HAP-1 (cell line): ENCODE measurements at regions not wholly inside any gene's neighbourhood (a gene's known extent, or its start where the extent isn't known, plus 50 kb on each side); places are given as distances from the start of the nearest gene placed in this dataset.

Experiments used
- DNase-seq, 2 experiments: peaks; one replicate each; pipeline ENCODE4 v3.0.0-alpha.2; 2016 to 2020; ENCODE audit warnings: low spot score in 2 of 2
- H3K27me3 ChIP-seq: fragments of 250-450 bp; sonication (Bioruptor Pico); 2 replicates; pipeline ENCODE4 v1.5.1; 2020; ENCODE audit warnings: low read depth, mild to moderate bottlenecking, moderate library complexity
- H3K36me3 ChIP-seq: fragments of 250-450 bp; sonication (Bioruptor Pico); replicated peaks from 2 replicates; pipeline ENCODE4 v1.5.1; 2020; ENCODE audit warnings: mild to moderate bottlenecking
- H3K4me1 ChIP-seq: fragments of 250-450 bp; sonication (Bioruptor Pico); 2 replicates; pipeline ENCODE4 v1.5.1; 2020; ENCODE audit warnings: mild to moderate bottlenecking
- H3K4me3 ChIP-seq: fragments of 250-450 bp; sonication (Bioruptor Pico); 2 replicates; pipeline ENCODE4 v1.5.1; 2020; ENCODE audit warnings: mild to moderate bottlenecking, moderate library complexity
- H3K9me3 ChIP-seq: fragments of 250-450 bp; sonication (Bioruptor Pico); 2 replicates; pipeline ENCODE4 v1.5.1; 2020; ENCODE audit warnings: mild to moderate bottlenecking, moderate library complexity
- in situ Hi-C: fragments of 300-500 bp; cut with MboI; formaldehyde crosslinking; loops from 3 replicates; pipeline ENCODE4 v1.14.3; 2020; ENCODE audit warnings: low sequenced_read_pairs, inconsistent platforms, mixed read lengths

- DNase-seq: no peak
- in situ Hi-C loops: no loop called here
- Histone ChIP-seq H3K27me3 (no peaks in the 10 kb centered on the region), H3K36me3 (no peaks in the 10 kb centered on the region), H3K4me3 (no peak overlapping the region), H3K9me3 (no peaks in the 10 kb centered on the region), H3K4me1 (no peaks in the 10 kb centered on the region)
Observed at GRCh38 chr19:30088567-30088966, 146.5 kb downstream of the URI1 start.

GRCh38 chr19:30089086-30089665 lies 147.1 kb downstream of the URI1 start:
- no peak overlapping the region for H3K4me3 ChIP-seq
- in situ Hi-C loops: no loop called here
- DNase-seq: no peak
- no peaks in the 10 kb centered on the region for H3K36me3 ChIP-seq
- no peaks in the 10 kb centered on the region for H3K4me1 ChIP-seq
- no peaks in the 10 kb centered on the region for H3K27me3 ChIP-seq
- no peaks in the 10 kb centered on the region for H3K9me3 ChIP-seq

- no peak for DNase-seq
- H3K4me3 ChIP-seq: no peak overlapping the region
- no peaks in the 10 kb centered on the region for H3K4me1 ChIP-seq
- no peaks in the 10 kb centered on the region for H3K36me3 ChIP-seq
- in situ Hi-C loops: no loop called here
- H3K9me3 ChIP-seq: no peaks in the 10 kb centered on the region
- no peaks in the 10 kb centered on the region for H3K27me3 ChIP-seq
Observed at GRCh38 chr19:30090476-30090875, 148.4 kb downstream of the URI1 start.

- H3K9me3 ChIP-seq: no peaks in the 10 kb centered on the region
- in situ Hi-C loops: no loop called here
- H3K27me3 ChIP-seq: no peaks in the 10 kb centered on the region
- DNase-seq: no peak
- H3K4me3 ChIP-seq: no peak overlapping the region
- H3K4me1 ChIP-seq: no peaks in the 10 kb centered on the region
- H3K36me3 ChIP-seq: no peaks in the 10 kb centered on the region
Observed at GRCh38 chr19:30090963-30091362, 148.9 kb downstream of the URI1 start.

DNA sequence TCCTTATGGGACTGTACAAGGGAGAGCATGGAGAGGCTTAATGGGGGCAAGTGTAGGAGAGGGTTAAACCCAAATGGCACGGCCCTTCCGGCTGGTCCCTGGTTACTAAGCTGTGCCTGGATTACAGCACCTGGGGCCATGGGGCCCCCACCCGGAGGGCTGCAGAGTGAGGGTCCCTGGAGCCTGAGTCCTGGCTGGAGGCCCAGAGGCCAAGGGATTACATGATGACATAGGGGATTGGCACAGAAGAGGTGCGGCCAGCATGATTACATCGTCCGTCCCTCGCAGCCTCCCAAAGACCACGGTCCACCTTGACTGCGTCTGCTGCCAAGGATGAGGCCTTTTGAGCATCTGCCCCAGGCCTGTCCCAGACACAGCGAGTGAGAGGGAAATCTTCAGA lies 149.4 kb downstream of the URI1 start:
- Histone ChIP-seq H3K4me1 (no peaks in the 10 kb centered on the region), H3K27me3 (no peaks in the 10 kb centered on the region), H3K9me3 (no peaks in the 10 kb centered on the region), H3K4me3 (no peak overlapping the region), H3K36me3 (no peaks in the 10 kb centered on the region)
- DNase-seq: no peak
- in situ Hi-C loops: no loop called here

- in situ Hi-C loops: no loop called here
- DNase-seq: no peak
- Histone ChIP-seq H3K36me3 (no peaks in the 10 kb centered on the region), H3K4me3 (no peak overlapping the region), H3K4me1 (no peaks in the 10 kb centered on the region), H3K27me3 (no peaks in the 10 kb centered on the region), H3K9me3 (no peaks in the 10 kb centered on the region)
Observed at GRCh38 chr19:30091856-30092255, 149.8 kb downstream of the URI1 start.

GRCh38 chr19:30092721-30093569 lies 150.9 kb downstream of the URI1 start:
- no peaks in the 10 kb centered on the region for H3K27me3 ChIP-seq
- no peaks in the 10 kb centered on the region for H3K9me3 ChIP-seq
- in situ Hi-C loops: no loop called here
- no peaks in the 10 kb centered on the region for H3K36me3 ChIP-seq
- H3K4me3 ChIP-seq: no peak overlapping the region
- DNase-seq: peak in 1 of 2 experiments; percentile 47
- H3K4me1 ChIP-seq: no peaks in the 10 kb centered on the region

GRCh38 chr19:30093966-30094755 lies 152.1 kb downstream of the URI1 start:
- H3K9me3 ChIP-seq: no peaks in the 10 kb centered on the region
- no peak overlapping the region for H3K4me3 ChIP-seq
- no peaks in the 10 kb centered on the region for H3K36me3 ChIP-seq
- in situ Hi-C loops: no loop called here
- H3K27me3 ChIP-seq: no peaks in the 10 kb centered on the region
- no peak for DNase-seq
- H3K4me1 ChIP-seq: no peaks in the 10 kb centered on the region

DNA sequence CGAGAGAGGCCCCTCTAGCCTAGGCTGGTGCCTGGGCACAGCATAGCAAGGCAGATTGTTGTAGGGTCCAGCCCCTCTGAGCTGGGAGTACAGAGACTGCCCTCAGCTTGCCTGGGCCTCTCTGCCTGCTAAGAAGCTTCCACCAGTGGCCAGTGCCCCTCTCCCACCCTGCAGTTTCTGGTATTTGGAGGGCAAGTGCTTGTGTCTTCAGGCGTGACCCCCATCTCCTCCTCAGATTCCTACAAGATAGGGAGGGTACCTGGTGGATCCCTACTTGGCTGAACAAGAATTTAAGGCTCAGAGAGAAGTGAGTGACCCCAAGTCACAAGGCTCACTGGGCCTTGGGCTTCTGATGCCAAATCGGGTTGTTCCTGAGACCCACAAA lies 152.7 kb downstream of the URI1 start:
- H3K4me1 ChIP-seq: no peaks in the 10 kb centered on the region
- H3K4me3 ChIP-seq: no peak overlapping the region
- in situ Hi-C loops: no loop called here
- H3K36me3 ChIP-seq: no peaks in the 10 kb centered on the region
- DNase-seq: no peak
- no peaks in the 10 kb centered on the region for H3K9me3 ChIP-seq
- H3K27me3 ChIP-seq: no peaks in the 10 kb centered on the region

GRCh38 chr19:30095171-30095570 lies 153.1 kb downstream of the URI1 start:
- no peak overlapping the region for H3K4me3 ChIP-seq
- H3K9me3 ChIP-seq: no peaks in the 10 kb centered on the region
- in situ Hi-C loops: no loop called here
- H3K4me1 ChIP-seq: no peaks in the 10 kb centered on the region
- DNase-seq: no peak
- no peaks in the 10 kb centered on the region for H3K36me3 ChIP-seq
- H3K27me3 ChIP-seq: no peaks in the 10 kb centered on the region

DNA sequence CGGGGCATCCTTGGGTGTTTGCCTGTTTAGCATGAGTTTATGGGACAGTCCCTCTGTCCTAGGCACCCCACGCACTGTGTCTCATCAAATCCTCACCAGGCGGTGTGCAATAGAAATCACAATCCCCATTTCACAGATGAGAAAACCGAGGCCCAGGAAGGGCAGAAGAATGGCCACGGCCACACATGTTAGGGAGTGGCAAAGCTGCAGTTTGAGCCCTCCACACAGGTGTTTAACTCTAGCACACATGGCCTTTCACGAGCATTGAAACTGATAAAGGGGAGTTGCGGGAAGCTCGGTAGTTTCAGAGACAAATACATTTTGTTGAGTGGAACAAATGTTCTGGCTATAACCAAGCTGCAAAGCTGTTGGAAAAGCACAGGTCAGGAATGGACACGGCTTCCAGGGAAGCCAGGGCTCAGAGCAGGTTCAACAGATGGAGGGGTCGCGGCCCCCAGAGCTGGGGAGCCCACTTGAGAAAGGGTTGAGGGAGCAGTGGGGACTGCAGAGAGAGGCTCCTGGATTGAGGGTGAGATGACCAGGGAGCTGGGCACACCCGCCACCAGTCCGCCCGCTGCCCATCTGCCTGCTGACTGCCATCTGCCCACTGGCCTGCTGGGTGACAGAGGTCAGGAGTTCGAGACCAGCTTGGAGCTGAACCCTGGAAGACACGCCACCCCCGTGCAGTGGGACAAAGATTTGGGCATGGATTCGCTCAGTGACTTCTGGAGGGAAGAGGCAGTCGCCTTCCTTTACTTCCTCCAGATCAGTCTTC lies 154.7 kb downstream of the URI1 start:
- DNase-seq: no peak
- Histone ChIP-seq H3K27me3 (no peaks in the 10 kb centered on the region), H3K4me1 (no peaks in the 10 kb centered on the region), H3K4me3 (no peak overlapping the region), H3K9me3 (no peaks in the 10 kb centered on the region), H3K36me3 (no peaks in the 10 kb centered on the region)
- in situ Hi-C loops: no loop called here

DNA sequence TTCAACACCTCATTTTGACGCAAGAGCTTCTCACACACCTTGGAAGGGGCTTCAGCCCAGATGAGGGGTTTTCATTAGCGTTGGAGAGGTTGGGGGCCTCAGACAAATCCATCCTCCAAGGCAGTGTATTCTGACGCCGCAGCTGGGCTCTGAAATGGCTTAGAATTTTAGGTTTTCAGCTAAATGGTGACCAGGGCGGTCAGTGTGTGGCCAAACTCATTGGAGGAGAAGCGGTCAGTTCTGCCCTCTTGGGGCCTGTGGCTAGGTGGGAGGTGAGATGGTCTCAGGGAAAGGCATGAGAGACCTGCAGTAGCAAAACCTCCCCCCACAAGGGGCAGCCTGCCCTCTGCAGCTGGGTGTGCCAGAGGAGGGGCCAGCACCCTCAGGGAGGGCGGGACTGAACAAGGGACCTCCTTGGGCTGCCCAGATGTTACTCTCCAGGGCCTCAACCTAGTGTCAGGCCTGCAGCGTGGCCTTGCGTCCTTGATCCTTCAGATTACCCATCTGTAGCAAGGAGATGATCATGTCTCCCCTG lies 155.8 kb downstream of the URI1 start:
- no peak for DNase-seq
- in situ Hi-C loops: no loop called here
- H3K4me1 ChIP-seq: no peaks in the 10 kb centered on the region
- H3K27me3 ChIP-seq: no peaks in the 10 kb centered on the region
- no peak overlapping the region for H3K4me3 ChIP-seq
- H3K9me3 ChIP-seq: no peaks in the 10 kb centered on the region
- H3K36me3 ChIP-seq: no peaks in the 10 kb centered on the region

DNA sequence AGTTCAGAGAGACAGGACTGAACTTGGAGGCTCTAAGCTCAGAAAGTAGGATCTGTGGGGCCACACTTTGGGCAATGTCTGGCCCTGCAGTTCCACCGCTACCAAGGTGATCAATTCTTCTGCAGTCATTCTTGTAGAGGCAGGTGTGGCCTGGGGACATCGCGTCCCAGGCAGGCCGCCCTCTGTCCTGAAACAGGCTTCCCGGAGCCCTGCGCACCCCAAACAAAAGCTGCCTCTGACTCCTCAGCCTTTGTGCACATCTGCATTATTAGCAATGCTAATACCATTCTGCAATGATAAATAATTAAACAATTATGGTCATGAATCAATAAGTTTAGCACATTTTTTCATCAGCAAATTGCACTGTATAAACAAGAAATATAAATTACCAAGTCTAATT lies 160.2 kb downstream of the URI1 start:
- Histone ChIP-seq H3K36me3 (no peaks in the 10 kb centered on the region), H3K4me1 (no peaks in the 10 kb centered on the region), H3K4me3 (no peak overlapping the region), H3K27me3 (no peaks in the 10 kb centered on the region), H3K9me3 (no peaks in the 10 kb centered on the region)
- in situ Hi-C loops: no loop called here
- no peak for DNase-seq
